HepG2 (cell line): ENCODE measurements at regions not wholly inside any gene's neighbourhood (a gene's known extent, or its start where the extent isn't known, plus 50 kb on each side); places are given as distances from the start of the nearest gene placed in this dataset.
"Not testable (repeated sequence)": the region's sequence is repeated elsewhere in the genome, so short reads cannot be mapped to it uniquely, and the experiment has no call there.

Experiments
- ATAC-seq: fragments of 200-7000 bp; cut with Tn5 transposase; 3 replicates; pipeline ENCODE4 v1.9.1; 2020; ENCODE audit warnings: mild to moderate bottlenecking, moderate library complexity
- BruUV-seq: library from RNA; stranded (reverse); fragments of 400-500 nt; replicated peaks from 2 replicates; lab custom pipeline; 2021; lab: Mats Ljungman, UMichigan
- CTCF ChIA-PET: fragments of 300-600 bp; formaldehyde crosslinking; extraction: SDS; loops from one replicate; lab custom pipeline; 2021; ENCODE audit warnings: low total read pairs, inconsistent platforms, low intra/inter-chr PET ratio; lab: Yijun Ruan, JAX
- POLR2A ChIA-PET: fragments of 350-600 bp; sonication (Branson Sonifier 250); formaldehyde crosslinking; loops from one replicate; lab custom pipeline; 2020; ENCODE audit warnings: antibody characterized with exemption, inconsistent platforms; lab: Yijun Ruan, JAX
- DNase-seq: peaks from one replicate; pipeline ENCODE4 v3.0.0-alpha.2; 2015; ENCODE audit warnings: low spot score
- FAIRE-seq: peaks from 3 replicates; lab custom pipeline; 2011; peaks lifted over from hg19 to GRCh38; lab: Jason Lieb, UNC
- H2AFZ ChIP-seq: one replicate; pipeline ENCODE4 v1.6.1; 2011; ENCODE audit warnings: low read length, inconsistent platforms
- H3K27ac ChIP-seq: fragments of 300-600 bp; 3 replicates; pipeline ENCODE4 v1.8.0; 2011; ENCODE audit warnings: mixed run types, mild to moderate bottlenecking, mixed read lengths, low read length, inconsistent platforms; ENCODE audit not compliant: insufficient read depth; ENCODE audit errors: extremely low read length
- H3K27me3 ChIP-seq, 2 experiments: fragments of 200-600 bp in 1 of 2; 2 replicates in 1 of 2; 3 replicates in 1 of 2; pipeline versions ENCODE4 v1.6.0 to v1.8.0; 2011; ENCODE audit warnings: low read length in 2 of 2, mild to moderate bottlenecking in 2 of 2, moderate library complexity in 2 of 2, inconsistent platforms in 1 of 2; ENCODE audit not compliant: insufficient read depth in 2 of 2, control insufficient read depth in 1 of 2
- H3K36me3 ChIP-seq, 2 experiments: fragments of 200-600 bp in 1 of 2; replicated peaks in 1 of 2; 2 replicates in 1 of 2; 3 replicates in 1 of 2; pipeline versions ENCODE4 v1.5.1 to v1.8.0; 2011; ENCODE audit warnings: low read length in 2 of 2, inconsistent platforms in 1 of 2; ENCODE audit not compliant: insufficient read depth in 2 of 2, control insufficient read depth in 1 of 2
- H3K4me1 ChIP-seq: 2 replicates; pipeline ENCODE4 v1.5.1; 2012; ENCODE audit warnings: low read length, inconsistent platforms; ENCODE audit not compliant: insufficient read depth
- H3K4me2 ChIP-seq: 2 replicates; pipeline ENCODE4 v1.6.0; 2011; ENCODE audit warnings: low read depth, low read length, inconsistent platforms
- H3K4me3 ChIP-seq, 3 experiments: fragments of 200-600 bp in 1 of 3; sonication (generic), shearing (Covaris generic) in 1 of 3; replicated peaks in 1 of 3; 2 replicates each; pipeline ENCODE4 v1.5.1; 2011 to 2016; ENCODE audit warnings: low read length in 3 of 3, inconsistent platforms in 2 of 3, low read depth in 2 of 3, mild to moderate bottlenecking in 2 of 3, control low read depth in 1 of 3, mixed read lengths in 1 of 3; ENCODE audit not compliant: insufficient read depth in 1 of 3
- H3K79me2 ChIP-seq: one replicate; pipeline ENCODE4 v1.6.1; 2011; ENCODE audit warnings: low read length, inconsistent platforms; ENCODE audit not compliant: insufficient read depth
- H3K9ac ChIP-seq: 2 replicates; pipeline ENCODE4 v1.6.0; 2011; ENCODE audit warnings: mild to moderate bottlenecking, low read depth, low read length, inconsistent platforms; ENCODE audit not compliant: insufficient read depth
- H3K9me3 ChIP-seq: 2 replicates; pipeline ENCODE4 v1.5.1; 2012; ENCODE audit warnings: mild to moderate bottlenecking, low read length
- H4K20me1 ChIP-seq: 2 replicates; pipeline ENCODE4 v1.6.0; 2011; ENCODE audit warnings: inconsistent platforms, mild to moderate bottlenecking, low read length, moderate library complexity; ENCODE audit not compliant: insufficient read depth
- ERF ChIP-seq: IDR thresholded peaks from 2 replicates; pipeline ENCODE4 v1.6.1; 2018; ENCODE audit warnings: missing biosample characterization, missing genetic modification reagents
- GABPB1 ChIP-seq: IDR thresholded peaks from 2 replicates; pipeline ENCODE4 v1.6.1; 2016; ENCODE audit warnings: mild to moderate bottlenecking, missing genetic modification reagents, moderate library complexity, missing compliant biosample characterization
- HOXA3 ChIP-seq: sonication (generic); formaldehyde crosslinking; IDR thresholded peaks from 2 replicates; pipeline ENCODE4 v1.5.0; 2020; ENCODE audit warnings: missing genetic modification reagents
- KMT2B ChIP-seq: IDR thresholded peaks from 2 replicates; pipeline ENCODE4 v1.6.1; 2016; ENCODE audit warnings: missing genetic modification reagents, missing compliant biosample characterization
- RFX3 ChIP-seq: IDR thresholded peaks from 2 replicates; pipeline ENCODE4 v1.6.1; 2016; ENCODE audit warnings: missing biosample characterization, missing genetic modification reagents
- SAP130 ChIP-seq: IDR thresholded peaks from 2 replicates; pipeline ENCODE4 v1.6.1; 2016; ENCODE audit warnings: low read depth
- WGBS: methylation state at CpG from one replicate; pipeline ENCODE4 v1.1.6; 2017; ENCODE audit warnings: low lambda C conversion rate; 5-methylcytosine and 5-hydroxymethylcytosine counted together
- in situ Hi-C: cut with HindIII; loops from 2 replicates; pipeline ENCODE4 v1.10.0; 2017; ENCODE audit warnings: low pct_unique_long_range_greater_than_20kb; ENCODE audit not compliant: extremely low pct_ligation_motif_present
- intact Hi-C: fragments of 100-400 bp; cut with micrococcal nuclease; formaldehyde crosslinking; loops from one replicate; pipeline ENCODE4 v1.10.0; 2022; ENCODE audit not compliant: unreplicated experiment
- TF ChIP-seq, protein P1 (sequence below): IDR thresholded peaks from 2 replicates; pipeline ENCODE4 v1.6.1; 2016; ENCODE audit warnings: mild to moderate bottlenecking, missing biosample characterization, missing genetic modification reagents
- TF ChIP-seq, protein P2 (sequence below): IDR thresholded peaks from 2 replicates; pipeline ENCODE4 v1.6.1; 2016; ENCODE audit warnings: missing compliant biosample characterization, missing genetic modification reagents, borderline replicate concordance
- TF ChIP-seq, protein P3 (sequence below): IDR thresholded peaks from 2 replicates; pipeline ENCODE4 v1.6.1; 2016; ENCODE audit warnings: missing genetic modification reagents, missing compliant biosample characterization
- TF ChIP-seq, protein P4 (sequence below): sonication (generic); formaldehyde crosslinking; IDR thresholded peaks from 2 replicates; pipeline ENCODE4 v1.4.0; 2020; ENCODE audit warnings: missing genetic modification reagents

DNA sequence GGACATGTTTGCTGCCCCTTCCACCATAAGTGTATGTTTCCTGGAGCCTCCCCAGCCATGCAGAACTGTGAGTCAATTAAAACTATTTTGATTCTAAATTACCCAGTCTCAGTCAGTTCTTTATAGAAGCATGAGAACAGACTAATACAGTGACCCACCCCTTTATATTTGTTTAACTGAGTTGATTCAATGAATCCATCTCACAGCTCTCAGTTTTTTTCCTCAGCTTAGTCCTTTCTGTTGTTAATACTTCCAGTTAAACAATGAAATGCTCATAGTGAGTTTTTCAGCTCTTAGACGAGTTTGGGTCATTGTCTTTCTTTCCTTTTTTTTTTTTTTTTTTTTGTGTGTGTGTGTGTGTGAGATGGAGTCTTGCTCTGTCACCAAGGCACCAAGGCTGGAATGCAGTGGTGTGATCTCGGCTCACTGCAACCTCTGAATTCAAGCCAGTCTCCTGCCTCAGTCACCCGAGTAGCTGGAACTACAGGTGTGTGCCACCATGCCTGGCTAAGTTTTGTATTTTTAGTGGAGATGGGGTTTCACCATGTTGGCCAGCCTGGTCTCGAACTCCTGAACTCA lies 627.4 kb downstream of the SPATA31A7 start:
- H4K20me1 ChIP-seq, H3K4me2 ChIP-seq, CTCF ChIA-PET, H3K27me3 ChIP-seq, H3K9ac ChIP-seq, ATAC-seq, intact Hi-C loops, POLR2A ChIA-PET, H3K4me3 ChIP-seq, H3K9me3 ChIP-seq, H2AFZ ChIP-seq, H3K36me3 ChIP-seq, FAIRE-seq, in situ Hi-C loops, H3K4me1 ChIP-seq, H3K27ac ChIP-seq, H3K79me2 ChIP-seq, BruUV-seq, DNase-seq: not testable (repeated sequence)
- no CpG with 5 or more reads among the region's 4 CpGs for WGBS

DNA sequence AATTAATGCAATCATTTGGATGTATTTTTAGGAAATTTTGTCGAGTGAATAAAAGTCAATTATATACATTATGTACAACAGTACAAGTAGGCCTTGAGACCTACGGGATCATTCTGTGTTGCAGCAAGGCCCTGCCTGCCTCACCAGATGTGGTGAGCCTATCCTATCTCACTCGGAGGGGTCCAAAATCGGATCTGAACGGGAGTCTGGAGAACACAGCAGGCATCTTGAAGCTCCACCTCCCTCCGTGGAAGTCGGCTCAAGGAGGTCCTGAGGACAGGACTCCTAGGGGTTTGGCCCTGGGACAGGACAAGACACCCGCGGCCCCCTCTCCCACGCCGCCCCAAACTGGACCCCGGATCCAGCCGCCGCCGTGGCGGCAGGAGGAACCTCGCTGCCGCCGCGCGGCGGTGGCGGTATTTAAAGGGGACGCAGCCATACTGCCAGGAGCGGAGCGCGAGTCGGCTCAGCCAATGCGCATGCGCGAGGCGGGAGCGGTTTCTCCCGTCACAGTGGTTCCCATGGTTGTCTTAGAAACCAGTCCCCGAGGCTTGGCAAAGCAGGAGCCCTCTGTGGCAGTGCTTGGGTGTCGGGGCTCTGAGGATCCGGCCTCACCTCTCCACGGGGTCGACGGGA lies 663.9 kb downstream of the SPATA31A7 start:
- H2AFZ ChIP-seq, H3K27ac ChIP-seq, DNase-seq, intact Hi-C loops, H3K9me3 ChIP-seq, H3K79me2 ChIP-seq, CTCF ChIA-PET, in situ Hi-C loops, POLR2A ChIA-PET, H3K4me3 ChIP-seq, H3K27me3 ChIP-seq, BruUV-seq, H3K4me2 ChIP-seq, H3K36me3 ChIP-seq, H4K20me1 ChIP-seq, H3K9ac ChIP-seq, FAIRE-seq, H3K4me1 ChIP-seq: not testable (repeated sequence)
- peak; percentile 79 for ATAC-seq
- 10% methylated on average over 8 of the region's 40 CpGs for WGBS
- TF ChIP-seq, protein P1, sequence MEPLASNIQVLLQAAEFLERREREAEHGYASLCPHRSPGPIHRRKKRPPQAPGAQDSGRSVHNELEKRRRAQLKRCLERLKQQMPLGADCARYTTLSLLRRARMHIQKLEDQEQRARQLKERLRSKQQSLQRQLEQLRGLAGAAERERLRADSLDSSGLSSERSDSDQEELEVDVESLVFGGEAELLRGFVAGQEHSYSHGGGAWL (CRISPR knock-in tag): 0 out of 2 replicates have a peak, but pooled peaks have one; percentile 48
- TF ChIP-seq, protein P2, sequence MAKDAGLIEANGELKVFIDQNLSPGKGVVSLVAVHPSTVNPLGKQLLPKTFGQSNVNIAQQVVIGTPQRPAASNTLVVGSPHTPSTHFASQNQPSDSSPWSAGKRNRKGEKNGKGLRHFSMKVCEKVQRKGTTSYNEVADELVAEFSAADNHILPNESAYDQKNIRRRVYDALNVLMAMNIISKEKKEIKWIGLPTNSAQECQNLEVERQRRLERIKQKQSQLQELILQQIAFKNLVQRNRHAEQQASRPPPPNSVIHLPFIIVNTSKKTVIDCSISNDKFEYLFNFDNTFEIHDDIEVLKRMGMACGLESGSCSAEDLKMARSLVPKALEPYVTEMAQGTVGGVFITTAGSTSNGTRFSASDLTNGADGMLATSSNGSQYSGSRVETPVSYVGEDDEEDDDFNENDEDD (CRISPR knock-in tag): peak; percentile 87; the same call in 1 of the 2 replicates
- TF ChIP-seq ERF (CRISPR knock-in tag): peak; percentile 43; the same call in 1 of the 2 replicates
- TF ChIP-seq, protein P3, sequence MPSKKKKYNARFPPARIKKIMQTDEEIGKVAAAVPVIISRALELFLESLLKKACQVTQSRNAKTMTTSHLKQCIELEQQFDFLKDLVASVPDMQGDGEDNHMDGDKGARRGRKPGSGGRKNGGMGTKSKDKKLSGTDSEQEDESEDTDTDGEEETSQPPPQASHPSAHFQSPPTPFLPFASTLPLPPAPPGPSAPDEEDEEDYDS (CRISPR knock-in tag): peak; percentile 66
- 0 out of 2 replicates have a peak, but pooled peaks have one; percentile 42 for TF ChIP-seq RFX3 (CRISPR knock-in tag)
- TF ChIP-seq HOXA3 (CRISPR knock-in tag): peak; percentile 23; the same call in 1 of the 2 replicates
- peak; percentile 34; the same call in 1 of the 2 replicates for TF ChIP-seq KMT2B (CRISPR knock-in tag)
- TF ChIP-seq SAP130 (CRISPR knock-in tag): peak; percentile 36; the same call in 1 of the 2 replicates
- TF ChIP-seq, protein P4, sequence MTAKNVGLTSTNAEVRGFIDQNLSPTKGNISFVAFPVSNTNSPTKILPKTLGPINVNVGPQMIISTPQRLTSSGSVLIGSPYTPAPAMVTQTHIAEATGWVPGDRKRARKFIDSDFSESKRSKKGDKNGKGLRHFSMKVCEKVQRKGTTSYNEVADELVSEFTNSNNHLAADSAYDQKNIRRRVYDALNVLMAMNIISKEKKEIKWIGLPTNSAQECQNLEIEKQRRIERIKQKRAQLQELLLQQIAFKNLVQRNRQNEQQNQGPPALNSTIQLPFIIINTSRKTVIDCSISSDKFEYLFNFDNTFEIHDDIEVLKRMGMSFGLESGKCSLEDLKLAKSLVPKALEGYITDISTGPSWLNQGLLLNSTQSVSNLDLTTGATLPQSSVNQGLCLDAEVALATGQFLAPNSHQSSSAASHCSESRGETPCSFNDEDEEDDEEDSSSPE: peak; percentile 69
- peak; percentile 31; the same call in 1 of the 2 replicates for TF ChIP-seq GABPB1
